Pancreas (tissue), 10 donors: ENCODE measurements at regions not wholly inside any gene's neighbourhood (a gene's known extent, or its start where the extent isn't known, plus 50 kb on each side); places are given as distances from the start of the nearest gene placed in this dataset.

ENCODE experiments used
- ATAC-seq, 4 donors: fragments of 200-7000 bp; cut with Tn5 transposase; one replicate each; pipeline versions ENCODE4 v1.8.0 to v1.9.1; 2020; ENCODE audit warnings: mild to moderate bottlenecking in 4 of 4, moderate library complexity in 4 of 4
- DNase-seq, 6 donors: peaks; one replicate each; pipeline ENCODE4 v3.0.0-alpha.2; 2020
- FAIRE-seq: peaks from 2 replicates; lab custom pipeline; 2012; peaks lifted over from hg19 to GRCh38; lab: Jason Lieb, UNC
- H3K27ac ChIP-seq, 4 donors: fragments of 200-600 bp; sonication (generic); 1 replicate in 3 of 4; 2 replicates in 1 of 4; pipeline versions ENCODE4 v1.5.0 to v1.8.0; 2020
- H3K27me3 ChIP-seq, 4 donors: fragments of 200-600 bp; one replicate each; pipeline ENCODE4 v1.8.0; 2021
- H3K36me3 ChIP-seq, 3 donors: fragments of 200-600 bp; sonication (generic) in 1 of 3; one replicate each; pipeline versions ENCODE4 v1.5.0 to v1.8.0; 2020 to 2021
- H3K4me1 ChIP-seq, 3 donors: fragments of 200-600 bp; one replicate each; pipeline ENCODE4 v1.8.0; 2021
- H3K4me3 ChIP-seq, 4 donors: fragments of 200-600 bp; sonication (generic) in 2 of 4; one replicate each; pipeline versions ENCODE4 v1.5.0 to v1.8.0; 2020 to 2021
- H3K9me3 ChIP-seq, 4 donors: fragments of 200-600 bp; one replicate each; pipeline ENCODE4 v1.8.0; 2021
- CTCF ChIP-seq, 4 donors: fragments of 200-600 bp; sonication (generic) in 3 of 4; IDR thresholded peaks; one replicate each; pipeline versions ENCODE4 v1.5.0 to v1.8.0; 2021; ENCODE audit warnings: antibody characterized with exemption in 4 of 4
- WGBS, 2 donors: extraction: QIAGEN DNeasy Blood & Tissue Kit; methylation state at CpG; one replicate each; pipeline ENCODE4 v1.1.7; 2013; 5-methylcytosine and 5-hydroxymethylcytosine counted together
- intact Hi-C, 3 donors: fragments of 100-400 bp; cut with DNase I; formaldehyde crosslinking; loops; one replicate each; pipeline versions ENCODE4 v1.11.1 to v1.14.2; 2022
- donor health status: healthy with polysubstance abuse.
- donor health status: DM: no; HTN: no; CAD: no; lungs with moderate emphysema.
- donor health status: DM: no; HTN: no; CAD: no.
- donor health status: control.
- donor health status: control.
- donor health status: Bipolar disorder and iron deficiency.
- donor health status: DM: yes; HTN: yes; CAD: no.
- donor health status: DM: no; HTN: no; CAD: no.
- donor health status: DM: no; HTN: no; CAD: no.
- donor health status: DM: yes; HTN: yes; CAD: no.

- intact Hi-C loops, result no loop called here
- FAIRE-seq (no peak), ATAC-seq (no peak), DNase-seq (no peak)
- H3K27ac ChIP-seq, result no peak overlapping the region
- H3K36me3 ChIP-seq, result peaks cover 0 to 22% (median 7%) of the 10 kb centered on the region in 3 donors
- no peak overlapping the region for H3K4me3 ChIP-seq
- no peaks in the 10 kb centered on the region for H3K4me1 ChIP-seq
- WGBS, 2 donors, result 93 to 94% methylated on average over 4 of the region's 4 CpGs
- H3K9me3 ChIP-seq, result no peaks in the 10 kb centered on the region
- H3K27me3 ChIP-seq, result no peaks in the 10 kb centered on the region
- no peak for TF ChIP-seq CTCF (IDR thresholded peaks at IDR 0.05)
Measured at GRCh38 chr20:19956976-19957375, 60.2 kb upstream of the NAA20 start.

GRCh38 chr20:19958219-19958618 is 58.9 kb upstream of the NAA20 start:
- Histone ChIP-seq H3K27ac (no peak overlapping the region), H3K9me3 (no peaks in the 10 kb centered on the region), H3K4me1 (no peaks in the 10 kb centered on the region), H3K27me3 (no peaks in the 10 kb centered on the region), H3K4me3 (no peak overlapping the region), H3K36me3 (peaks cover 0 to 22% (median 7%) of the 10 kb centered on the region in 3 donors)
- ATAC-seq (no peak), DNase-seq (no peak), FAIRE-seq (no peak)
- 93 to 94% methylated on average over 3 of the region's 3 CpGs for WGBS, 2 donors
- intact Hi-C loops, result no loop called here
- TF ChIP-seq CTCF (IDR thresholded peaks at IDR 0.05), result no peak

- FAIRE-seq (no peak), ATAC-seq (no peak), DNase-seq (no peak)
- Histone ChIP-seq H3K4me1 (peaks cover 0 to 1% (median 0%) of the 10 kb centered on the region in 3 donors), H3K9me3 (no peaks in the 10 kb centered on the region), H3K4me3 (no peak overlapping the region), H3K27me3 (no peaks in the 10 kb centered on the region), H3K36me3 (peaks cover 0 to 22% (median 7%) of the 10 kb centered on the region in 3 donors), H3K27ac (no peak overlapping the region)
- TF ChIP-seq CTCF (IDR thresholded peaks at IDR 0.05), result no peak
- 81 to 94% methylated on average over 4 of the region's 4 CpGs for WGBS, 2 donors
- intact Hi-C loops, result no loop called here
Measured at GRCh38 chr20:19958928-19959327, 58.2 kb upstream of the NAA20 start.

GRCh38 chr20:19960745-19961144 is 56.4 kb upstream of the NAA20 start:
- no peak for DNase-seq
- H3K27me3 ChIP-seq, result no peaks in the 10 kb centered on the region
- FAIRE-seq, result no peak
- intact Hi-C loops, result no loop called here
- TF ChIP-seq CTCF (IDR thresholded peaks at IDR 0.05), result no peak
- ATAC-seq, result no peak
- no peak overlapping the region for H3K4me3 ChIP-seq
- peaks cover 0 to 22% (median 7%) of the 10 kb centered on the region in 3 donors for H3K36me3 ChIP-seq
- H3K27ac ChIP-seq, result no peak overlapping the region
- H3K9me3 ChIP-seq, result no peaks in the 10 kb centered on the region
- peaks cover 0 to 16% (median 3%) of the 10 kb centered on the region in 3 donors for H3K4me1 ChIP-seq
- WGBS, 2 donors, result 94% methylated on average over 2 of the region's 2 CpGs

GRCh38 chr20:19961293-19961692 is 55.9 kb upstream of the NAA20 start:
- FAIRE-seq, result no peak
- peaks cover 0 to 22% (median 7%) of the 10 kb centered on the region in 3 donors for H3K36me3 ChIP-seq

More at GRCh38 chr20:19961293-19961692, 55.9 kb upstream of the NAA20 start:
- 76 to 88% methylated on average over 6 of the region's 6 CpGs for WGBS, 2 donors
- H3K27me3 ChIP-seq, result no peaks in the 10 kb centered on the region
- H3K4me1 ChIP-seq, result peaks cover 0 to 16% (median 3%) of the 10 kb centered on the region in 3 donors
- no peaks in the 10 kb centered on the region for H3K9me3 ChIP-seq
- no peak overlapping the region for H3K27ac ChIP-seq
- intact Hi-C loops, result no loop called here
- TF ChIP-seq CTCF (IDR thresholded peaks at IDR 0.05), result no peak
- ATAC-seq, result no peak
- DNase-seq, result no peak
- H3K4me3 ChIP-seq, result no peak overlapping the region
